Brain microvascular endothelial cell (primary cell): ENCODE measurements at regions not wholly inside any gene's neighbourhood (a gene's known extent, or its start where the extent isn't known, plus 50 kb on each side); places are given as distances from the start of the nearest gene placed in this dataset.

ENCODE experiments used
- DNase-seq: peaks from one replicate; pipeline ENCODE4 v3.0.0-alpha.2; 2020
- H3K27ac ChIP-seq: fragments of 250-450 bp; sonication (Bioruptor Pico); 2 replicates; pipeline ENCODE4 v1.5.1; 2020; ENCODE audit warnings: mild to moderate bottlenecking, moderate library complexity
- H3K27me3 ChIP-seq: fragments of 250-450 bp; sonication (Bioruptor Pico); replicated peaks from 2 replicates; pipeline ENCODE4 v1.5.1; 2020; ENCODE audit warnings: mild to moderate bottlenecking
- H3K36me3 ChIP-seq: fragments of 250-450 bp; sonication (Bioruptor Pico); replicated peaks from 2 replicates; pipeline ENCODE4 v1.5.1; 2020; ENCODE audit warnings: mild to moderate bottlenecking
- H3K4me3 ChIP-seq: 2 replicates; pipeline ENCODE4 v1.5.1; 2011; ENCODE audit warnings: low read depth, mild to moderate bottlenecking, control low read depth, low read length, moderate library complexity
- CTCF ChIP-seq: IDR thresholded peaks from 2 replicates; pipeline ENCODE4 v1.5.1; 2011; ENCODE audit warnings: low read depth, mild to moderate bottlenecking, moderate library complexity, low read length, control low read depth, inconsistent platforms; ENCODE audit errors: missing control alignments
- in situ Hi-C: cut with HindIII; loops from 2 replicates; pipeline ENCODE4 v1.10.0; 2017; ENCODE audit warnings: low sequenced_read_pairs, low pct_ligation_motif_present

GRCh38 chr21:35254765-35255138 lies 205.7 kb upstream of the RUNX1 start:
- no peaks in the 10 kb centered on the region for H3K27me3 ChIP-seq
- no peak overlapping the region for H3K27ac ChIP-seq
- no peak for TF ChIP-seq CTCF
- H3K4me3 ChIP-seq = no peak overlapping the region
- in situ Hi-C loops = no loop called here
- DNase-seq = no peak
- H3K36me3 ChIP-seq = no peaks in the 10 kb centered on the region

- H3K27me3 ChIP-seq = no peaks in the 10 kb centered on the region
- in situ Hi-C loops = no loop called here
- TF ChIP-seq CTCF = no peak
- peak; percentile 80 for DNase-seq
- no peaks in the 10 kb centered on the region for H3K36me3 ChIP-seq
- no peak overlapping the region for H3K4me3 ChIP-seq
- H3K27ac ChIP-seq = no peak overlapping the region
Observed at GRCh38 chr21:35254006-35254764, 205.1 kb upstream of the RUNX1 start.

GRCh38 chr21:35252831-35253230 lies 203.7 kb upstream of the RUNX1 start:
- Histone ChIP-seq H3K36me3 (no peaks in the 10 kb centered on the region), H3K27ac (no peak overlapping the region), H3K27me3 (no peaks in the 10 kb centered on the region), H3K4me3 (no peak overlapping the region)
- in situ Hi-C loops = no loop called here
- DNase-seq = no peak
- TF ChIP-seq CTCF = no peak

GRCh38 chr21:35249636-35250035 lies 200.5 kb upstream of the RUNX1 start:
- DNase-seq = no peak
- Histone ChIP-seq H3K27me3 (no peaks in the 10 kb centered on the region), H3K4me3 (no peak overlapping the region), H3K27ac (no peak overlapping the region), H3K36me3 (no peaks in the 10 kb centered on the region)
- in situ Hi-C loops = no loop called here
- TF ChIP-seq CTCF = no peak

GRCh38 chr21:35245879-35246278 lies 196.8 kb upstream of the RUNX1 start:
- no peak for TF ChIP-seq CTCF
- in situ Hi-C loops = no loop called here
- Histone ChIP-seq H3K4me3 (no peak overlapping the region), H3K27me3 (no peaks in the 10 kb centered on the region), H3K27ac (no peak overlapping the region), H3K36me3 (no peaks in the 10 kb centered on the region)
- DNase-seq = no peak

- in situ Hi-C loops = no loop called here
- no peak for DNase-seq
- Histone ChIP-seq H3K4me3 (no peak overlapping the region), H3K27ac (no peak overlapping the region), H3K27me3 (no peaks in the 10 kb centered on the region), H3K36me3 (no peaks in the 10 kb centered on the region)
- no peak for TF ChIP-seq CTCF
Observed at GRCh38 chr21:35244514-35244913, 195.4 kb upstream of the RUNX1 start.
